ENCODE measurements at regions not wholly inside any gene's neighbourhood (a gene's known extent, or its start where the extent isn't known, plus 50 kb on each side); places are given as distances from the start of the nearest gene placed in this dataset.

- H3K9me3 Mint-ChIP-seq = no peaks in the 10 kb centered on the region
- H4K91ac ChIP-seq (ENCODE audit: insufficient read length, low read depth, low read length) = no peak overlapping the region
- no peak overlapping the region for H3K4ac ChIP-seq (ENCODE audit: low read depth, low read length)
- no peak for DNase-seq
- no peak overlapping the region for H3K18ac ChIP-seq (ENCODE audit: insufficient read length, low read depth, low read length)
- H2BK15ac ChIP-seq (ENCODE audit: low read depth, low read length) = no peak overlapping the region
- H3K79me2 ChIP-seq (ENCODE audit: insufficient read depth, low read length) = no peaks in the 10 kb centered on the region
- WGBS (ENCODE audit: extremely low coverage, insufficient read length, low lambda C conversion rate) = no CpG with 5 or more reads among the region's 3 CpGs
- no peaks in the 10 kb centered on the region for H3K36me3 Mint-ChIP-seq (ENCODE audit: insufficient read depth in 1 of 3, low read depth in 3 of 3)
- H3K9me3 ChIP-seq (ENCODE audit: control insufficient read depth, low read depth, low read length) = no peaks in the 10 kb centered on the region
- H4K20me1 ChIP-seq (ENCODE audit: control insufficient read depth, insufficient read depth, insufficient read length) = no peaks in the 10 kb centered on the region
- no peak overlapping the region for H3T11ph ChIP-seq (ENCODE audit: low read length)
- H3K27ac Mint-ChIP-seq = no peak overlapping the region
- no peak overlapping the region for H3K4me3 Mint-ChIP-seq
- H4K8ac ChIP-seq (replicated peaks; ENCODE audit: insufficient read length, low read depth, low read length) = no peak overlapping the region
- H2AK5ac ChIP-seq (ENCODE audit: insufficient read length, low read length) = no peak overlapping the region
- no peak overlapping the region for H2BK12ac ChIP-seq (ENCODE audit: insufficient read length, low read depth, low read length)
- no peak overlapping the region for H4K5ac ChIP-seq (ENCODE audit: insufficient read length, low read depth, low read length)
- H2BK20ac ChIP-seq (ENCODE audit: low read depth, low read length, poor library complexity, severe bottlenecking) = no peak overlapping the region
- H3K23me2 ChIP-seq (ENCODE audit: insufficient read length, low read depth, low read length, poor library complexity, severe bottlenecking) = no peaks in the 10 kb centered on the region
- no peak overlapping the region for H3K56ac ChIP-seq (ENCODE audit: insufficient read length, low read depth, low read length)
- H3K14ac ChIP-seq (ENCODE audit: insufficient read depth, low read length) = no peak overlapping the region
- H3K9ac ChIP-seq (ENCODE audit: extremely low read depth, insufficient read length, low read length) = no peak overlapping the region
- H3K23ac ChIP-seq (ENCODE audit: insufficient read length, low read depth, low read length) = no peak overlapping the region
- H3K27ac ChIP-seq (ENCODE audit: insufficient read length, low read depth, low read length) = no peak overlapping the region
- H2BK120ac ChIP-seq (ENCODE audit: low read depth, low read length, poor library complexity, severe bottlenecking) = no peak overlapping the region
- H3K27me3 Mint-ChIP-seq (ENCODE audit: low read depth) = no peaks in the 10 kb centered on the region; the same call in 1 of the 2 replicates
- no peak overlapping the region for H2BK5ac ChIP-seq (ENCODE audit: insufficient read length, low read length)
- H3K4me1 Mint-ChIP-seq = no peaks in the 10 kb centered on the region
- no peak overlapping the region for H2AFZ ChIP-seq (ENCODE audit: low read length)
- TF ChIP-seq, protein P1, sequence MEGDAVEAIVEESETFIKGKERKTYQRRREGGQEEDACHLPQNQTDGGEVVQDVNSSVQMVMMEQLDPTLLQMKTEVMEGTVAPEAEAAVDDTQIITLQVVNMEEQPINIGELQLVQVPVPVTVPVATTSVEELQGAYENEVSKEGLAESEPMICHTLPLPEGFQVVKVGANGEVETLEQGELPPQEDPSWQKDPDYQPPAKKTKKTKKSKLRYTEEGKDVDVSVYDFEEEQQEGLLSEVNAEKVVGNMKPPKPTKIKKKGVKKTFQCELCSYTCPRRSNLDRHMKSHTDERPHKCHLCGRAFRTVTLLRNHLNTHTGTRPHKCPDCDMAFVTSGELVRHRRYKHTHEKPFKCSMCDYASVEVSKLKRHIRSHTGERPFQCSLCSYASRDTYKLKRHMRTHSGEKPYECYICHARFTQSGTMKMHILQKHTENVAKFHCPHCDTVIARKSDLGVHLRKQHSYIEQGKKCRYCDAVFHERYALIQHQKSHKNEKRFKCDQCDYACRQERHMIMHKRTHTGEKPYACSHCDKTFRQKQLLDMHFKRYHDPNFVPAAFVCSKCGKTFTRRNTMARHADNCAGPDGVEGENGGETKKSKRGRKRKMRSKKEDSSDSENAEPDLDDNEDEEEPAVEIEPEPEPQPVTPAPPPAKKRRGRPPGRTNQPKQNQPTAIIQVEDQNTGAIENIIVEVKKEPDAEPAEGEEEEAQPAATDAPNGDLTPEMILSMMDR (conservative IDR thresholded peaks at IDR 0.05) = no peak
- no peak overlapping the region for H3K4me2 ChIP-seq (ENCODE audit: insufficient read depth, insufficient read length, low read length)
- no peaks in the 10 kb centered on the region for H3K4me1 ChIP-seq (ENCODE audit: insufficient read depth, low read length)
- H3K79me1 ChIP-seq (ENCODE audit: insufficient read depth, low read depth, low read length, poor library complexity, severe bottlenecking) = no peaks in the 10 kb centered on the region
- H3K27me3 ChIP-seq (ENCODE audit: insufficient read depth, low read length) = no peaks in the 10 kb centered on the region
These were observed 144.2 kb downstream of the TTC32 start for GRCh38 chr2:19757586-19757985.

Measured in H9 (cell line).